H1 (cell line): ENCODE measurements at regions not wholly inside any gene's neighbourhood (a gene's known extent, or its start where the extent isn't known, plus 50 kb on each side); places are given as distances from the start of the nearest gene placed in this dataset.

Source experiments
- CTCF ChIA-PET: fragments of 300-600 bp; sonication (Branson Sonifier 250); formaldehyde crosslinking; loops from one replicate; lab custom pipeline; 2021; ENCODE audit not compliant: partially characterized antibody; lab: Charles Lee
- POLR2A ChIA-PET: fragments of 300-600 bp; sonication (Branson Sonifier 250); formaldehyde crosslinking; loops from one replicate; lab custom pipeline; 2021; ENCODE audit warnings: inconsistent platforms; ENCODE audit not compliant: partially characterized antibody; lab: Charles Lee
- DNase-seq, 2 experiments: peaks; one replicate each; pipeline versions ENCODE4 v3.0.0 to v3.0.0-alpha.2; 2010 to 2022; ENCODE audit warnings: low spot score in 2 of 2, low read depth in 1 of 2, mixed read lengths in 1 of 2
- FAIRE-seq: peaks from 2 replicates; lab custom pipeline; 2011; peaks lifted over from hg19 to GRCh38; lab: Jason Lieb, UNC
- H2AFZ ChIP-seq: 2 replicates; pipeline ENCODE4 v1.8.1; 2012; ENCODE audit warnings: low read length, inconsistent platforms
- H2AK5ac ChIP-seq: 2 replicates; pipeline ENCODE4 v1.6.1; 2013; ENCODE audit warnings: low read depth, low read length
- H2BK120ac ChIP-seq: replicated peaks from 2 replicates; pipeline ENCODE3; 2013; ENCODE audit warnings: low read depth, low read length, inconsistent platforms
- H2BK12ac ChIP-seq: 2 replicates; pipeline ENCODE4 v1.6.1; 2013; ENCODE audit warnings: low read depth, low read length
- H2BK15ac ChIP-seq: 2 replicates; pipeline ENCODE4 v1.6.1; 2013; ENCODE audit warnings: low read length
- H2BK20ac ChIP-seq: 2 replicates; pipeline ENCODE4 v1.6.1; 2013; ENCODE audit warnings: low read length
- H2BK5ac ChIP-seq: 2 replicates; pipeline ENCODE4 v1.6.1; 2013; ENCODE audit warnings: low read depth, low read length
- H3K14ac ChIP-seq: 2 replicates; pipeline ENCODE4 v1.6.1; 2013; ENCODE audit warnings: inconsistent platforms; ENCODE audit not compliant: insufficient read length
- H3K18ac ChIP-seq: 2 replicates; pipeline ENCODE4 v1.6.1; 2013; ENCODE audit warnings: low read length; ENCODE audit errors: extremely low read depth
- H3K23ac ChIP-seq: 2 replicates; pipeline ENCODE4 v1.6.1; 2013; ENCODE audit warnings: inconsistent platforms; ENCODE audit not compliant: insufficient read length
- H3K23me2 ChIP-seq: 2 replicates; pipeline ENCODE4 v1.6.1; 2013; ENCODE audit warnings: low read depth, low read length
- H3K27ac ChIP-seq: 2 replicates; pipeline ENCODE4 v1.6.1; 2011; ENCODE audit warnings: low read depth, low read length, inconsistent platforms
- H3K27me3 ChIP-seq, 4 experiments: replicated peaks in 1 of 4; 1 replicate in 1 of 4; 2 replicates in 3 of 4; pipeline versions ENCODE4 v1.6.1 to v1.8.1; 2011 to 2013; ENCODE audit warnings: low read length in 3 of 4, mild to moderate bottlenecking in 3 of 4, inconsistent platforms in 2 of 4, mixed read lengths in 2 of 4, moderate library complexity in 1 of 4; ENCODE audit not compliant: control insufficient read depth in 3 of 4, insufficient read depth in 3 of 4; ENCODE audit errors: extremely low read depth in 1 of 4
- H3K36me3 ChIP-seq, 4 experiments: 2 replicates each; pipeline versions ENCODE4 v1.6.1 to v1.8.1; 2011 to 2013; ENCODE audit warnings: mild to moderate bottlenecking in 4 of 4, low read length in 3 of 4, moderate library complexity in 2 of 4, control low read depth in 1 of 4, inconsistent platforms in 1 of 4; ENCODE audit not compliant: insufficient read depth in 4 of 4, control insufficient read depth in 2 of 4
- H3K4ac ChIP-seq: replicated peaks from 2 replicates; pipeline ENCODE3; 2013; ENCODE audit warnings: low read length, low read depth, mixed read lengths, inconsistent platforms; ENCODE audit not compliant: insufficient read length
- H3K4me1 ChIP-seq, 4 experiments: replicated peaks in 1 of 4; 1 replicate in 1 of 4; 2 replicates in 3 of 4; pipeline versions ENCODE4 v1.6.1 to v1.8.1; 2011 to 2013; ENCODE audit warnings: low read length in 3 of 4, inconsistent platforms in 2 of 4, mixed read lengths in 1 of 4; ENCODE audit not compliant: insufficient read depth in 4 of 4, control insufficient read depth in 3 of 4
- H3K4me2 ChIP-seq, 2 experiments: 2 replicates each; pipeline versions ENCODE4 v1.6.1 to v1.8.1; 2011 to 2013; ENCODE audit warnings: low read depth in 2 of 2, low read length in 2 of 2, control low read depth in 1 of 2, inconsistent platforms in 1 of 2, mild to moderate bottlenecking in 1 of 2; ENCODE audit not compliant: insufficient read depth in 1 of 2
- H3K4me3 ChIP-seq, 4 experiments: fragments of 200-600, 300-600 bp in 1 of 4; sonication (generic), shearing (Covaris generic), sonication (Bioruptor Twin) in 1 of 4; 2 replicates each; pipeline versions ENCODE4 v1.5.1 to v1.8.1; 2011 to 2016; ENCODE audit warnings: low read length in 4 of 4, low read depth in 3 of 4, control low read depth in 2 of 4, inconsistent platforms in 2 of 4, mild to moderate bottlenecking in 2 of 4, mixed read lengths in 1 of 4, moderate library complexity in 1 of 4; ENCODE audit not compliant: insufficient read depth in 2 of 4; ENCODE audit errors: extremely low read depth in 1 of 4
- H3K56ac ChIP-seq: replicated peaks from 2 replicates; pipeline ENCODE3; 2013; ENCODE audit warnings: low read depth, mild to moderate bottlenecking, mixed read lengths, low read length, inconsistent platforms; ENCODE audit not compliant: insufficient read length
- H3K79me1 ChIP-seq: 2 replicates; pipeline ENCODE4 v1.6.1; 2013; ENCODE audit warnings: low read depth, low read length, control low read depth
- H3K79me2 ChIP-seq, 2 experiments: 2 replicates each; pipeline versions ENCODE4 v1.6.1 to v1.8.1; 2012 to 2013; ENCODE audit warnings: low read length in 2 of 2, mild to moderate bottlenecking in 2 of 2, inconsistent platforms in 1 of 2; ENCODE audit not compliant: insufficient read depth in 2 of 2, control insufficient read depth in 1 of 2
- H3K9ac ChIP-seq, 4 experiments: replicated peaks in 1 of 4; 1 replicate in 1 of 4; 2 replicates in 3 of 4; pipeline versions ENCODE4 v1.6.1 to v1.8.1; 2011 to 2013; ENCODE audit warnings: low read depth in 3 of 4, low read length in 3 of 4, control low read depth in 2 of 4, mild to moderate bottlenecking in 2 of 4, moderate library complexity in 2 of 4, inconsistent platforms in 1 of 4; ENCODE audit errors: extremely low read depth in 1 of 4
- H3K9me3 ChIP-seq, 2 experiments: 2 replicates each; pipeline versions ENCODE4 v1.6.1 to v1.8.1; 2012 to 2013; ENCODE audit warnings: mild to moderate bottlenecking in 2 of 2, moderate library complexity in 2 of 2, control low read depth in 1 of 2, inconsistent platforms in 1 of 2, low read depth in 1 of 2, low read length in 1 of 2, mixed read lengths in 1 of 2; ENCODE audit not compliant: insufficient read depth in 2 of 2
- H4K20me1 ChIP-seq, 2 experiments: replicated peaks in 1 of 2; 2 replicates each; pipeline versions ENCODE3 to v1.8.1; 2011 to 2013; ENCODE audit warnings: inconsistent platforms in 2 of 2, low read length in 2 of 2, mild to moderate bottlenecking in 1 of 2; ENCODE audit not compliant: insufficient read depth in 2 of 2, control insufficient read depth in 1 of 2
- H4K5ac ChIP-seq: 2 replicates; pipeline ENCODE4 v1.6.1; 2013; ENCODE audit warnings: low read length, low read depth, mixed read lengths, inconsistent platforms; ENCODE audit not compliant: insufficient read length
- H4K8ac ChIP-seq: 2 replicates; pipeline ENCODE4 v1.8.0; 2013; ENCODE audit warnings: mild to moderate bottlenecking, moderate library complexity, low read length, inconsistent platforms; ENCODE audit not compliant: insufficient read depth; ENCODE audit errors: extremely low read depth
- H4K91ac ChIP-seq: replicated peaks from 2 replicates; pipeline ENCODE3; 2013; ENCODE audit warnings: low read length, mixed read lengths, inconsistent platforms; ENCODE audit not compliant: insufficient read length
- CBX5 ChIP-seq: fragments of 300-800, 300-1000 bp; sonication (generic); IDR thresholded peaks from 2 replicates; pipeline ENCODE4 v1.7.1; 2016; ENCODE audit warnings: antibody characterized with exemption, low read length, low read depth
- CHD2 ChIP-seq: IDR thresholded peaks from 2 replicates; pipeline ENCODE4 v1.6.1; 2012; ENCODE audit warnings: low read length, improper control_type of control experiment
- CTCF ChIP-seq, 3 experiments: IDR thresholded peaks; 1 replicate in 2 of 3; 2 replicates in 1 of 3; pipeline versions ENCODE4 v1.5.1 to v1.6.1; 2011; ENCODE audit warnings: low read length in 3 of 3, mild to moderate bottlenecking in 3 of 3, inconsistent platforms in 2 of 3, low read depth in 1 of 3, moderate library complexity in 1 of 3; ENCODE audit not compliant: insufficient read depth in 1 of 3; ENCODE audit errors: control extremely low read depth in 1 of 3
- E2F6 ChIP-seq: IDR thresholded peaks from 2 replicates; pipeline ENCODE4 v1.6.1; 2012; ENCODE audit warnings: inconsistent platforms
- EGR1 ChIP-seq: IDR thresholded peaks from 2 replicates; pipeline ENCODE4 v1.6.1; 2011; ENCODE audit warnings: low read depth, low read length, borderline replicate concordance
- GTF2F1 ChIP-seq: IDR thresholded peaks from 2 replicates; pipeline ENCODE4 v1.6.1; 2012; ENCODE audit warnings: low read depth, low read length, improper control_type of control experiment, borderline replicate concordance
- KDM1A ChIP-seq: fragments of 200-600, 300-600 bp; sonication (generic); IDR thresholded peaks from 2 replicates; pipeline ENCODE4 v1.7.1; 2016; ENCODE audit warnings: mild to moderate bottlenecking, low read length, borderline replicate concordance
- KDM4A ChIP-seq: IDR thresholded peaks from one replicate; pipeline ENCODE4 v1.7.1; 2012; ENCODE audit warnings: low read depth, mild to moderate bottlenecking, moderate library complexity, low read length, inconsistent platforms; ENCODE audit not compliant: severe bottlenecking
- PHF8 ChIP-seq: fragments of 200-600 bp; sonication (generic); conservative IDR thresholded peaks from 2 replicates; pipeline ENCODE4 v1.7.1; 2012; ENCODE audit warnings: low read depth, mild to moderate bottlenecking, inconsistent platforms, low read length, moderate library complexity
- RXRA ChIP-seq: IDR thresholded peaks from 2 replicates; pipeline ENCODE4 v1.6.1; 2011; ENCODE audit warnings: low read depth, mild to moderate bottlenecking, low read length, moderate library complexity; ENCODE audit not compliant: insufficient read depth
- SRF ChIP-seq: IDR thresholded peaks from 2 replicates; pipeline ENCODE4 v1.6.1; 2011; ENCODE audit warnings: mild to moderate bottlenecking, low read depth, low read length, moderate library complexity
- TBP ChIP-seq: IDR thresholded peaks from 2 replicates; pipeline ENCODE4 v1.6.1; 2011; ENCODE audit warnings: low read depth, low read length, improper control_type of control experiment
- WGBS, 2 experiments: shearing (Covaris generic) in 1 of 2; methylation state at CpG; one replicate each; pipeline versions ENCODE4 v1.1.6 to v1.1.7; 2013 to 2015; ENCODE audit warnings: low lambda C conversion rate in 2 of 2, mixed read lengths in 2 of 2, inconsistent platforms in 1 of 2, low coverage in 1 of 2, missing lambda C conversion rate in 1 of 2; ENCODE audit not compliant: insufficient replicate concordance in 2 of 2, insufficient coverage in 1 of 2, insufficient read length in 1 of 2; ENCODE audit errors: extremely low coverage in 1 of 2, missing lambda C conversion rate in 1 of 2; 5-methylcytosine and 5-hydroxymethylcytosine counted together

- Histone ChIP-seq H3K36me3 (no peaks in the 10 kb centered on the region), H4K20me1 (no peaks in the 10 kb centered on the region), H3K4me3 (no peak overlapping the region), H2BK120ac (no peak overlapping the region), H2BK15ac (no peak overlapping the region), H2AFZ (no peak overlapping the region), H2BK12ac (no peak overlapping the region; the same call in 1 of the 2 replicates), H3K18ac (peak overlapping the region; percentile 12; the same call in 1 of the 2 replicates), H3K79me1 (no peaks in the 10 kb centered on the region), H2AK5ac (peak overlapping the region; percentile 33; the same call in 1 of the 2 replicates), H2BK20ac (no peak overlapping the region), H3K23ac (no peak overlapping the region), H3K4me2 (no peak overlapping the region), H3K27ac (no peak overlapping the region), H4K91ac (peak overlapping the region; percentile 14), H3K14ac (no peak overlapping the region), H3K9ac (no peak overlapping the region), H3K23me2 (no peaks in the 10 kb centered on the region), H3K4me1 (peaks cover 0 to 10% (median 6%) of the 10 kb centered on the region in 4 experiments; a peak in 5 of 7 replicates), H3K9me3 (no peaks in the 10 kb centered on the region), H3K4ac (no peak overlapping the region), H3K79me2 (no peaks in the 10 kb centered on the region), H2BK5ac (no peak overlapping the region), H4K8ac (no peak overlapping the region), H3K27me3 (no peaks in the 10 kb centered on the region), H3K56ac (no peak overlapping the region), H4K5ac (no peak overlapping the region)
- FAIRE-seq (no peak), DNase-seq (no peak)
- ChIA-PET CTCF (no interaction called here), POLR2A (no interaction called here)
- 93% methylated on average over 16 of the region's 16 CpGs; no CpG with 5 or more reads in 1 of the 2 experiments for WGBS, 2 experiments
- TF ChIP-seq KDM4A (no peak), CBX5 (no peak), E2F6 (no peak), GTF2F1 (no peak), CHD2 (no peak), TBP (no peak), CTCF (IDR thresholded peaks at IDR 0.05; ENCODE audit: control extremely low read depth in 1 of 3, insufficient read depth in 1 of 3, low read depth in 1 of 3, low read length in 3 of 3) (no peak), KDM1A (no peak), RXRA (no peak), EGR1 (no peak), SRF (no peak), PHF8 (no peak)
Measured at GRCh38 chr6:14857501-14857900, 388.4 kb upstream of the JARID2 start.
